ENCODE measurements at regions not wholly inside any gene's neighbourhood (a gene's known extent, or its start where the extent isn't known, plus 50 kb on each side); places are given as distances from the start of the nearest gene placed in this dataset.

GRCh38 chr3:34066328-34066727, 267.9 kb downstream of the PDCD6IP start:
- no peak for TF ChIP-seq CTCF (IDR thresholded peaks at IDR 0.05 in 8 of 11, conservative IDR thresholded peaks at IDR 0.05 in 3 of 11)
- no peak for TF ChIP-seq POLR2AphosphoS5 (IDR thresholded peaks at IDR 0.05)

All from spleen (tissue), 7 donors.